ENCODE measurements at regions not wholly inside any gene's neighbourhood (a gene's known extent, or its start where the extent isn't known, plus 50 kb on each side); places are given as distances from the start of the nearest gene placed in this dataset.
"Not testable (repeated sequence)": the region's sequence is repeated elsewhere in the genome, so short reads cannot be mapped to it uniquely, and the experiment has no call there.

GRCh38 chr4:103845075-103845474, 125.3 kb upstream of the TACR3 start:
- intact Hi-C loops (cut with micrococcal nuclease; ENCODE audit: unreplicated experiment) = no loop called here
- BruUV-seq (replicated peaks) = no TSS peak
- CTCF ChIA-PET (ENCODE audit: unreplicated experiment) = no interaction called here
- H3K9me3 ChIP-seq (ENCODE audit: low read length) = no peaks in the 10 kb centered on the region
- H3K27ac ChIP-seq (ENCODE audit: low read depth, low read length, poor library complexity, severe bottlenecking) = no peak overlapping the region
- H3K36me3 ChIP-seq (ENCODE audit: insufficient read depth, low read length) = no peaks in the 10 kb centered on the region
- H3K4me1 ChIP-seq (ENCODE audit: insufficient read depth, low read length, poor library complexity, severe bottlenecking) = no peaks in the 10 kb centered on the region
- no peaks in the 10 kb centered on the region for H3K79me2 ChIP-seq (ENCODE audit: insufficient read depth, low read depth, low read length)
- no peak for DNase-seq (ENCODE audit: low spot score)
- no peaks in the 10 kb centered on the region for H3K9me2 ChIP-seq (ENCODE audit: insufficient read depth, low read length)
- no peak overlapping the region for H3K4me2 ChIP-seq (ENCODE audit: low read length)
- no peak overlapping the region for H3K4me3 ChIP-seq (ENCODE audit: low read depth, low read length, poor library complexity, severe bottlenecking)
- POLR2A ChIA-PET = no interaction called here
- H2AFZ ChIP-seq (ENCODE audit: low read length) = no peak overlapping the region
- TF ChIP-seq EZH2phosphoT487 (IDR thresholded peaks at IDR 0.05; ENCODE audit: borderline replicate concordance, low read depth, low read length) (no peak), CTCF (conservative IDR thresholded peaks at IDR 0.05; ENCODE audit: low read length) (no peak)
- H4K20me1 ChIP-seq (ENCODE audit: insufficient read depth, low read length) = no peaks in the 10 kb centered on the region

DNA sequence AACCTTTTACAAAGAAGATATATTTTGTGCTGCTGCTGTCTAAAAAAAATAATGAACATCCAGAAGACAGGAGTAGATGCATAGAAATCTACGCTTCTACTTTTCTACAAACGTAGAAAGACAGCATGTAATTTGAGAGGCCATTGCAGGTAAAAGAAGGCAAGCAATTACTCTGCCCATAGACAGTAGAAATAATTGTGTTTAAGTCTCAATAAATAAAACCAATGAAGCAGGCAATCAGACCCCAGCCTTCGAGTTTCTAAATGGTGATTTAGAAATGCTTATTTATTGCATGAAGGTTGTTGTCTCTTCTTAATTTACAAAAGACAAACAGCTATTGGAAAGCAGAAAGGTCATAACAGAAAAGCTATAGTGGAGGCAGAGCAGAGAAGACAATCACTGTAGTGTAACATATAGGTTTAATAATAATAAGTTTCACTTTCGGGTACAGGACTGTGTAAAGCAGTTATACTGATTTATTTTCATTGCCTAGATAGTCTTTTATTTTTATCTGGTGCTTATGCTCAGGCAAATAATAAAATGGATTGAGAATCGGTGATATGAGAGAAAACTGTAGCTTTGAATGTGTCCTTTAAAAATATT, 123.0 kb upstream of the TACR3 start:
- H3K36me3 ChIP-seq (ENCODE audit: insufficient read depth, low read length) = no peaks in the 10 kb centered on the region
- no TSS peak for BruUV-seq (replicated peaks)
- H3K9me3 ChIP-seq (ENCODE audit: low read length) = no peaks in the 10 kb centered on the region
- H3K4me2 ChIP-seq (ENCODE audit: low read length) = no peak overlapping the region
- no peak overlapping the region for H3K27ac ChIP-seq (ENCODE audit: low read depth, low read length, poor library complexity, severe bottlenecking)
- DNase-seq (ENCODE audit: low spot score) = no peak
- POLR2A ChIA-PET = no interaction called here
- H3K4me3 ChIP-seq (ENCODE audit: low read depth, low read length, poor library complexity, severe bottlenecking) = no peak overlapping the region
- no peaks in the 10 kb centered on the region for H3K79me2 ChIP-seq (ENCODE audit: insufficient read depth, low read depth, low read length)
- CTCF ChIA-PET (ENCODE audit: unreplicated experiment) = no interaction called here
- no peaks in the 10 kb centered on the region for H3K4me1 ChIP-seq (ENCODE audit: insufficient read depth, low read length, poor library complexity, severe bottlenecking)
- H2AFZ ChIP-seq (ENCODE audit: low read length) = no peak overlapping the region
- no peaks in the 10 kb centered on the region for H3K9me2 ChIP-seq (ENCODE audit: insufficient read depth, low read length)
- intact Hi-C loops (cut with micrococcal nuclease; ENCODE audit: unreplicated experiment) = no loop called here
- TF ChIP-seq CTCF (conservative IDR thresholded peaks at IDR 0.05; ENCODE audit: low read length) (no peak), EZH2phosphoT487 (IDR thresholded peaks at IDR 0.05; ENCODE audit: borderline replicate concordance, low read depth, low read length) (no peak)
- no peaks in the 10 kb centered on the region for H4K20me1 ChIP-seq (ENCODE audit: insufficient read depth, low read length)

- no peaks in the 10 kb centered on the region for H3K79me2 ChIP-seq (ENCODE audit: insufficient read depth, low read depth, low read length)
- TF ChIP-seq EZH2phosphoT487 (IDR thresholded peaks at IDR 0.05; ENCODE audit: borderline replicate concordance, low read depth, low read length) (no peak), CTCF (conservative IDR thresholded peaks at IDR 0.05; ENCODE audit: low read length) (no peak)
- no peaks in the 10 kb centered on the region for H3K9me2 ChIP-seq (ENCODE audit: insufficient read depth, low read length)
- no peak overlapping the region for H3K4me3 ChIP-seq (ENCODE audit: low read depth, low read length, poor library complexity, severe bottlenecking)
- CTCF ChIA-PET (ENCODE audit: unreplicated experiment) = no interaction called here
- no peak for DNase-seq (ENCODE audit: low spot score)
- no TSS peak for BruUV-seq (replicated peaks)
- intact Hi-C loops (cut with micrococcal nuclease; ENCODE audit: unreplicated experiment) = no loop called here
- no peak overlapping the region for H3K4me2 ChIP-seq (ENCODE audit: low read length)
- no peaks in the 10 kb centered on the region for H3K4me1 ChIP-seq (ENCODE audit: insufficient read depth, low read length, poor library complexity, severe bottlenecking)
- H4K20me1 ChIP-seq (ENCODE audit: insufficient read depth, low read length) = no peaks in the 10 kb centered on the region
- H2AFZ ChIP-seq (ENCODE audit: low read length) = no peak overlapping the region
- no peaks in the 10 kb centered on the region for H3K36me3 ChIP-seq (ENCODE audit: insufficient read depth, low read length)
- H3K27ac ChIP-seq (ENCODE audit: low read depth, low read length, poor library complexity, severe bottlenecking) = no peak overlapping the region
- no peaks in the 10 kb centered on the region for H3K9me3 ChIP-seq (ENCODE audit: low read length)
- POLR2A ChIA-PET = no interaction called here
Observed at GRCh38 chr4:103842076-103842475, 122.3 kb upstream of the TACR3 start.

GRCh38 chr4:103810308-103810707, 90.5 kb upstream of the TACR3 start:
- H3K4me1 ChIP-seq (ENCODE audit: insufficient read depth, low read length, poor library complexity, severe bottlenecking); H4K20me1 ChIP-seq (ENCODE audit: insufficient read depth, low read length); DNase-seq (ENCODE audit: low spot score); H3K9me2 ChIP-seq (ENCODE audit: insufficient read depth, low read length); POLR2A ChIA-PET; H3K4me3 ChIP-seq (ENCODE audit: low read depth, low read length, poor library complexity, severe bottlenecking); H2AFZ ChIP-seq (ENCODE audit: low read length); BruUV-seq (replicated peaks); H3K27ac ChIP-seq (ENCODE audit: low read depth, low read length, poor library complexity, severe bottlenecking); H3K9me3 ChIP-seq (ENCODE audit: low read length); intact Hi-C loops (cut with micrococcal nuclease; ENCODE audit: unreplicated experiment); H3K4me2 ChIP-seq (ENCODE audit: low read length); H3K79me2 ChIP-seq (ENCODE audit: insufficient read depth, low read depth, low read length); H3K36me3 ChIP-seq (ENCODE audit: insufficient read depth, low read length): not testable (repeated sequence)
- CTCF ChIA-PET (ENCODE audit: unreplicated experiment) = interaction anchor here (0.6 kb wide), 1 partner anchor 79 kb away, joined by 3 read pairs; no protein-coding TSS in a partner anchor

Data from OCI-LY7 (cell line).